GM19035 (cell line): ENCODE measurements at regions not wholly inside any gene's neighbourhood (a gene's known extent, or its start where the extent isn't known, plus 50 kb on each side); places are given as distances from the start of the nearest gene placed in this dataset.
"Not testable (repeated sequence)": the region's sequence is repeated elsewhere in the genome, so short reads cannot be mapped to it uniquely, and the experiment has no call there.

Experiments used
- ATAC-seq: cut with Tn5 transposase; IDR thresholded peaks from one replicate; pipeline ENCODE4 v1.9.1; 2021; ENCODE audit not compliant: unreplicated experiment

- no peak for ATAC-seq
Measured at GRCh38 chr14:71384007-71384845, 477.0 kb downstream of the PCNX1 start.

GRCh38 chr14:71387753-71388152 is 480.5 kb downstream of the PCNX1 start:
- no peak for ATAC-seq

- no peak for ATAC-seq
Measured at GRCh38 chr14:71388336-71388735, 481.1 kb downstream of the PCNX1 start.

GRCh38 chr14:71388862-71389261 is 481.6 kb downstream of the PCNX1 start:
- no peak for ATAC-seq

GRCh38 chr14:71394386-71394785 is 487.1 kb downstream of the PCNX1 start:
- ATAC-seq: no peak

- ATAC-seq: no peak
Measured at GRCh38 chr14:71395151-71395604, 487.9 kb downstream of the PCNX1 start.

- no peak for ATAC-seq
Measured at GRCh38 chr14:71395636-71396035, 488.4 kb downstream of the PCNX1 start.

- no peak for ATAC-seq
Measured at GRCh38 chr14:71396050-71396677, 488.9 kb downstream of the PCNX1 start.

GRCh38 chr14:71397371-71397770 is 490.1 kb downstream of the PCNX1 start:
- no peak for ATAC-seq

- peak; percentile 3 for ATAC-seq
Measured at GRCh38 chr14:71398450-71398849, 491.2 kb downstream of the PCNX1 start.

GRCh38 chr14:71399057-71399487 is 491.8 kb downstream of the PCNX1 start:
- peak; percentile 81 for ATAC-seq

GRCh38 chr14:71400871-71401321 is 493.6 kb downstream of the PCNX1 start:
- ATAC-seq: no peak

- ATAC-seq: not testable (repeated sequence)
Measured at GRCh38 chr14:71402415-71402814, 495.2 kb downstream of the PCNX1 start.

- no peak for ATAC-seq
Measured at GRCh38 chr14:71403656-71404055, 496.4 kb downstream of the PCNX1 start.

GRCh38 chr14:71405676-71406075 is 498.4 kb downstream of the PCNX1 start:
- ATAC-seq: no peak

GRCh38 chr14:71408362-71409030 is 501.2 kb downstream of the PCNX1 start:
- no peak for ATAC-seq

GRCh38 chr14:71410578-71411284 is 503.5 kb downstream of the PCNX1 start:
- no peak for ATAC-seq

- ATAC-seq: no peak
Measured at GRCh38 chr14:71411285-71411595, 504.0 kb downstream of the PCNX1 start.

GRCh38 chr14:71411738-71412137 is 504.5 kb downstream of the PCNX1 start:
- ATAC-seq: no peak

GRCh38 chr14:71414631-71415403 is 507.6 kb downstream of the PCNX1 start:
- no peak for ATAC-seq

- no peak for ATAC-seq
Measured at GRCh38 chr14:71415404-71415690, 508.1 kb downstream of the PCNX1 start.
